Glutamatergic neuron (in vitro differentiated cells): ENCODE measurements at regions not wholly inside any gene's neighbourhood (a gene's known extent, or its start where the extent isn't known, plus 50 kb on each side); places are given as distances from the start of the nearest gene placed in this dataset.
"Not testable (repeated sequence)": the region's sequence is repeated elsewhere in the genome, so short reads cannot be mapped to it uniquely, and the experiment has no call there.

Experiments used
- DNase-seq: peaks from one replicate; pipeline ENCODE4 v3.0.0; 2022
- H3K27ac Mint-ChIP-seq: one replicate; pipeline ENCODE4 v1.8.0; 2020; ENCODE audit warnings: mild to moderate bottlenecking, mixed read lengths, inconsistent platforms; ENCODE audit not compliant: unreplicated experiment
- H3K27me3 Mint-ChIP-seq: one replicate; pipeline ENCODE4 v1.8.0; 2020; ENCODE audit warnings: mild to moderate bottlenecking, moderate library complexity, mixed read lengths, inconsistent platforms; ENCODE audit not compliant: unreplicated experiment
- H3K36me3 Mint-ChIP-seq: one replicate; pipeline ENCODE4 v1.8.0; 2020; ENCODE audit warnings: mild to moderate bottlenecking, mixed read lengths, inconsistent platforms; ENCODE audit not compliant: unreplicated experiment
- H3K4me1 Mint-ChIP-seq: one replicate; pipeline ENCODE4 v1.8.0; 2020; ENCODE audit warnings: mild to moderate bottlenecking, low read depth, mixed read lengths, inconsistent platforms; ENCODE audit not compliant: unreplicated experiment
- H3K4me3 Mint-ChIP-seq: one replicate; pipeline ENCODE4 v1.8.0; 2020; ENCODE audit warnings: mild to moderate bottlenecking, mixed read lengths, inconsistent platforms; ENCODE audit not compliant: unreplicated experiment
- H3K9me3 Mint-ChIP-seq: one replicate; pipeline ENCODE4 v1.8.0; 2020; ENCODE audit warnings: mild to moderate bottlenecking, moderate library complexity, mixed read lengths, inconsistent platforms; ENCODE audit not compliant: unreplicated experiment
- TF ChIP-seq, protein P1 (sequence below): fragments of 200-600 bp; sonication (generic); IDR thresholded peaks from one replicate; pipeline ENCODE4 v1.5.0; 2021; ENCODE audit not compliant: partially characterized antibody, unreplicated experiment

DNA sequence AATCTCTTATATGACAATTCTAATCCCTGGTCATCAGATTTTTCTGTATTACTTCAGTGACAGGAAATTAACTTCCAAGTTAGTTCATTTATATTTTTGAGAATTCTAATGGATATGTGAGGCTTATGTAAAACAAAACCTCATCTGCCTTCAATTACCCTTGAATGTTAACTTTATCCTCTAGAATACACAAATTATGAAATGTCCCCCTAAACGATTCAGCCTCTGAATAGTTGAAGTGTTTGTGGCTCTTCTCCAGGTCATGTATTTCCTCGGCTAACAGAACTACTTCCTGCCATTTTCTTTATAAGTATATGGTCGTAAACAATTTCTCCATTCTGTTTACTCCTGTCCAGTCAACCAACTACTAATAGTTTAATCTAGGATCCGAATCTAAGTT, 401.3 kb downstream of the PCDH10 start:
- no peaks in the 10 kb centered on the region for H3K4me1 Mint-ChIP-seq
- no peak overlapping the region for H3K27ac Mint-ChIP-seq
- no peaks in the 10 kb centered on the region for H3K36me3 Mint-ChIP-seq
- DNase-seq, result no peak
- H3K9me3 Mint-ChIP-seq, result no peaks in the 10 kb centered on the region
- no peaks in the 10 kb centered on the region for H3K27me3 Mint-ChIP-seq
- no peak overlapping the region for H3K4me3 Mint-ChIP-seq
- TF ChIP-seq, protein P1, sequence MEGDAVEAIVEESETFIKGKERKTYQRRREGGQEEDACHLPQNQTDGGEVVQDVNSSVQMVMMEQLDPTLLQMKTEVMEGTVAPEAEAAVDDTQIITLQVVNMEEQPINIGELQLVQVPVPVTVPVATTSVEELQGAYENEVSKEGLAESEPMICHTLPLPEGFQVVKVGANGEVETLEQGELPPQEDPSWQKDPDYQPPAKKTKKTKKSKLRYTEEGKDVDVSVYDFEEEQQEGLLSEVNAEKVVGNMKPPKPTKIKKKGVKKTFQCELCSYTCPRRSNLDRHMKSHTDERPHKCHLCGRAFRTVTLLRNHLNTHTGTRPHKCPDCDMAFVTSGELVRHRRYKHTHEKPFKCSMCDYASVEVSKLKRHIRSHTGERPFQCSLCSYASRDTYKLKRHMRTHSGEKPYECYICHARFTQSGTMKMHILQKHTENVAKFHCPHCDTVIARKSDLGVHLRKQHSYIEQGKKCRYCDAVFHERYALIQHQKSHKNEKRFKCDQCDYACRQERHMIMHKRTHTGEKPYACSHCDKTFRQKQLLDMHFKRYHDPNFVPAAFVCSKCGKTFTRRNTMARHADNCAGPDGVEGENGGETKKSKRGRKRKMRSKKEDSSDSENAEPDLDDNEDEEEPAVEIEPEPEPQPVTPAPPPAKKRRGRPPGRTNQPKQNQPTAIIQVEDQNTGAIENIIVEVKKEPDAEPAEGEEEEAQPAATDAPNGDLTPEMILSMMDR, result no peak

DNA sequence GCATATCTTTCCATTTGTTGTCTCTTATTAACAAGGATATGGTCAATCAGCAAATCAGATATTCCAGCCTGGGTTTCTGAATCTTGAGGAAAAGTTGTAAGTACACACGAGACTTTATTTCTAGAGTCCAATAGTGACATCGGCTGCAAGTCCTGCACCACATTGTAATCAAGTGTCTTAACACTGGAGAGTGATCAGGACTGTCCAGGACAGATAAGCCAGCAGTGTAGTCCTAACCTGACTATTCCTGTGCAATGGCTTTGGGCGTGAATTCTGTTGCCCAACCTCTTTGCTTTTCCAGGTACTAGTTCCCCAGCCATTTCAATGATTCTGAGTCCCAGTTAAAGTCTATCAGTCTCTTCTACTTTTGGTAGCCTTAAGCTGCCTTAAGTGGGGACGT, 395.0 kb downstream of the PCDH10 start:
- no peak overlapping the region for H3K4me3 Mint-ChIP-seq
- no peaks in the 10 kb centered on the region for H3K36me3 Mint-ChIP-seq
- H3K27me3 Mint-ChIP-seq, result no peaks in the 10 kb centered on the region
- no peaks in the 10 kb centered on the region for H3K4me1 Mint-ChIP-seq
- no peaks in the 10 kb centered on the region for H3K9me3 Mint-ChIP-seq
- no peak overlapping the region for H3K27ac Mint-ChIP-seq
- DNase-seq, result no peak
- TF ChIP-seq, protein P1, result no peak

DNA sequence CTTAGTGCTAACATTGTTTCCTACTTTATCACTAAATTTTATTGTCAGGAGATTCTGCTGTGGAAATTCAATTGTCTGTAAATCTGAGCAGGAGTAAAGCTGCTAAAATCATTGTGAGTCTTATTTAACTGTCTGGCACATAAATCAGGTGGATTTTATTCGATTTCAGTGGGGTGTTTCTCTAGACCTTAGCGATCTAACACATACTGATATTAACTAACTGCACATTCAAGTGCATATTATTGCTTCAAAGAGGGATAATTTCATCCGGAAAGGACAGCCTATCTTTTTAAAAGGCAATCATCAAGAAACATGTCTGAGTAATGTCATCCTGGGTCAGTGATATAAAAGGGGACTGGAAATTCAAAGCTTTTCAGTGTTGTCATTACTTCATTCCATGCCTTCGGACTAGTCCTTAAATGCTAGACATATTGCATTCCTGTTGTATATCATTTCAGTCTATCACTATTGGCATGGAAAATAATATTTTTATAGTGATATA, 388.7 kb downstream of the PCDH10 start:
- Mint-ChIP-seq H3K4me3 (no peak overlapping the region), H3K27ac (no peak overlapping the region), H3K27me3 (no peaks in the 10 kb centered on the region), H3K4me1 (no peaks in the 10 kb centered on the region), H3K9me3 (peaks cover 8% of the 10 kb centered on the region), H3K36me3 (no peaks in the 10 kb centered on the region)
- DNase-seq, result no peak
- TF ChIP-seq, protein P1, result no peak

DNA sequence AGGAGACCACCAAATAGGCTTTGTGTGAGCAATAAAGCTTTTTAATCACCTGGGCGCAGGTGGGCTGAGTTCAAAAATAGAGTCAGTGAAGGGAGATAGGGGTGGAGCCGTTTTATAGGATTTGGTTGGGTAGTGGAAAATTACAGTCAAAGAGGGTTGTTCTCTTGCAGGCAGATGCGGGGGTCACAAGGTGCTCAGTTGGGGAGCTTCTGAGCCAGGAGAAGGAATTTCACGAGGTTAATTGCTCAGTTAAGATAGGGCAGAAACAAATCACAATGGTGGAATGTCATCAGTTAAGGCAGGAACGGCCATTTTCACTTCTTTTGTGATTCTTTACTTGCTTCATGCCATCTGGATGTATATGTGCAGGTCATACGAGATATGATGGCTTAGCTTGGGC, 385.1 kb downstream of the PCDH10 start:
- not testable (repeated sequence) for H3K36me3 Mint-ChIP-seq, H3K27ac Mint-ChIP-seq, DNase-seq, H3K4me3 Mint-ChIP-seq, H3K4me1 Mint-ChIP-seq, H3K9me3 Mint-ChIP-seq, H3K27me3 Mint-ChIP-seq

DNA sequence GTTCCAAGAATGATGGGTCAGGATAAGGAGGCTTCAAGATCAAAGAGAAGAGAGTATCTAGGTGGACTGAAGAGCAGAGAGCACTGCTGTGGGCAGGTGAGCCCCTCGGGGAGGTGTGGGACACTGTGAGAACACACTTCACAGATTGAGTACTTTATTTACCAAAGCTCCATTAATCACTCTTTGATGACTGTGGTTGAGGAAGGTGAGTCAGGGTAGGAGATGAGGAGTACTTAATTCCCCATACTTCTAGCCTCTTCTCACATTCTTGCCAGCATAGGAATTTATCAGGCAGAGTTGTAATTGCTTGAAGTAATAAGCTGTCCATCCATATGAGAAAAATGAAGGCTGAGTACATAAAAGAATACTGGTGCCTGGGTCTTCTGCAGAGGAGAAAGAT, 375.3 kb downstream of the PCDH10 start:
- no peak overlapping the region for H3K27ac Mint-ChIP-seq
- no peak for DNase-seq
- no peaks in the 10 kb centered on the region for H3K9me3 Mint-ChIP-seq
- TF ChIP-seq, protein P1, result no peak
- no peaks in the 10 kb centered on the region for H3K4me1 Mint-ChIP-seq
- H3K36me3 Mint-ChIP-seq, result no peaks in the 10 kb centered on the region
- no peaks in the 10 kb centered on the region for H3K27me3 Mint-ChIP-seq
- H3K4me3 Mint-ChIP-seq, result no peak overlapping the region

DNA sequence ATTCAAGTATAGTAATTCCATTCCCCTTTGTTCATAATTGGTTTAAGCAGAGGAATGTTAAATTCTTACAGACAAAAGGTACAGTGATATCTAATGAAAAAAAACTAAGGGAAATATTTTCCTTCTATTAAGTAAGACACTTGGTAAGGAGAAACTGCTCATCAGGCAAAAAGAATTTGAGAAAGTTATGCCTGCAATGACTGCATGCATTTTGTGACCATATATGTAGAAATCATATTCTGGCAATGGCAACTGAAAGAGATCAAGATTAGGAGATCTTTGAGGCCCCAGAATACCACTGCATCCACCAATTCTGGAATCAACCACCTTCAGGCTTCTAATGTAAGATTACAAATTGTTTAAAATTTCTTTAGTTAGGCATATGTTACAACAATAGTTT, 364.8 kb downstream of the PCDH10 start:
- TF ChIP-seq, protein P1, result no peak
- no peak overlapping the region for H3K4me3 Mint-ChIP-seq
- no peaks in the 10 kb centered on the region for H3K27me3 Mint-ChIP-seq
- H3K9me3 Mint-ChIP-seq, result peaks cover 1% of the 10 kb centered on the region
- H3K4me1 Mint-ChIP-seq, result no peaks in the 10 kb centered on the region
- no peak overlapping the region for H3K27ac Mint-ChIP-seq
- DNase-seq, result no peak
- H3K36me3 Mint-ChIP-seq, result no peaks in the 10 kb centered on the region
